ENCODE measurements at regions not wholly inside any gene's neighbourhood (a gene's known extent, or its start where the extent isn't known, plus 50 kb on each side); places are given as distances from the start of the nearest gene placed in this dataset.

DNA sequence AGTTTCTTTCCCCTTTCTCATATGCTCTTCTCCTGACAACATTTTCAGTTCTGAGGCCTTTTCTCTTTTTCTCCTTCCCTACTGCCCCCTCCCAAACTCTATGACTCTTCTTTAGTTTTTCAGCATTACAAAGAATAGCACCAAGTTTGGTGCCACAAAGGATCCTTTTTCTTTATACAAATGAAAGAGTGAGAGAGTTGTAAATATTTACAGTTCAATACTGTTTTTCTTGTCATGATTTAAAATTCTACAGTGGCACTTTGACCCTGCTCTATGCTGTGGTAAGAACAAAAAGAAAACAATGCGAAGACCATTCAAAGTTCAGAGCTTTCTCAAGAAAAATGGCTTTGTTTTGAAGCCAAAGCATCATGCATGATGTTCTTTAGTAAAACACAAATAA lies 667.9 kb upstream of the SGO1 start:
- TF ChIP-seq, protein P1, sequence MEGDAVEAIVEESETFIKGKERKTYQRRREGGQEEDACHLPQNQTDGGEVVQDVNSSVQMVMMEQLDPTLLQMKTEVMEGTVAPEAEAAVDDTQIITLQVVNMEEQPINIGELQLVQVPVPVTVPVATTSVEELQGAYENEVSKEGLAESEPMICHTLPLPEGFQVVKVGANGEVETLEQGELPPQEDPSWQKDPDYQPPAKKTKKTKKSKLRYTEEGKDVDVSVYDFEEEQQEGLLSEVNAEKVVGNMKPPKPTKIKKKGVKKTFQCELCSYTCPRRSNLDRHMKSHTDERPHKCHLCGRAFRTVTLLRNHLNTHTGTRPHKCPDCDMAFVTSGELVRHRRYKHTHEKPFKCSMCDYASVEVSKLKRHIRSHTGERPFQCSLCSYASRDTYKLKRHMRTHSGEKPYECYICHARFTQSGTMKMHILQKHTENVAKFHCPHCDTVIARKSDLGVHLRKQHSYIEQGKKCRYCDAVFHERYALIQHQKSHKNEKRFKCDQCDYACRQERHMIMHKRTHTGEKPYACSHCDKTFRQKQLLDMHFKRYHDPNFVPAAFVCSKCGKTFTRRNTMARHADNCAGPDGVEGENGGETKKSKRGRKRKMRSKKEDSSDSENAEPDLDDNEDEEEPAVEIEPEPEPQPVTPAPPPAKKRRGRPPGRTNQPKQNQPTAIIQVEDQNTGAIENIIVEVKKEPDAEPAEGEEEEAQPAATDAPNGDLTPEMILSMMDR (IDR thresholded peaks at IDR 0.05; ENCODE audit: control extremely low read depth in 1 of 3, insufficient read depth in 1 of 3, low read depth in 1 of 3, low read length in 3 of 3) = no peak
- TF ChIP-seq, protein P2, sequence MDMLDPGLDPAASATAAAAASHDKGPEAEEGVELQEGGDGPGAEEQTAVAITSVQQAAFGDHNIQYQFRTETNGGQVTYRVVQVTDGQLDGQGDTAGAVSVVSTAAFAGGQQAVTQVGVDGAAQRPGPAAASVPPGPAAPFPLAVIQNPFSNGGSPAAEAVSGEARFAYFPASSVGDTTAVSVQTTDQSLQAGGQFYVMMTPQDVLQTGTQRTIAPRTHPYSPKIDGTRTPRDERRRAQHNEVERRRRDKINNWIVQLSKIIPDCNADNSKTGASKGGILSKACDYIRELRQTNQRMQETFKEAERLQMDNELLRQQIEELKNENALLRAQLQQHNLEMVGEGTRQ (IDR thresholded peaks at IDR 0.05; ENCODE audit: low read length) = no peak
